COLO829 (cell line): ENCODE measurements at regions not wholly inside any gene's neighbourhood (a gene's known extent, or its start where the extent isn't known, plus 50 kb on each side); places are given as distances from the start of the nearest gene placed in this dataset.
"Not testable (repeated sequence)": the region's sequence is repeated elsewhere in the genome, so short reads cannot be mapped to it uniquely, and the experiment has no call there.

Source experiments
- DNase-seq: peaks from one replicate; pipeline ENCODE4 v3.0.0; 2012; ENCODE audit warnings: low spot score

GRCh38 chr10:43930777-43931176 lies 282.1 kb upstream of the ZNF32 start:
- no peak for DNase-seq

GRCh38 chr10:43930243-43930642 lies 281.6 kb upstream of the ZNF32 start:
- DNase-seq, result no peak

- no peak for DNase-seq
Observed at GRCh38 chr10:43929122-43929521, 280.4 kb upstream of the ZNF32 start.

- DNase-seq, result no peak
Observed at GRCh38 chr10:43928425-43928968, 279.8 kb upstream of the ZNF32 start.

GRCh38 chr10:43926875-43927406 lies 278.3 kb upstream of the ZNF32 start:
- no peak for DNase-seq

- DNase-seq, result no peak
Observed at GRCh38 chr10:43926371-43926770, 277.7 kb upstream of the ZNF32 start.

- no peak for DNase-seq
Observed at GRCh38 chr10:43925793-43926192, 277.1 kb upstream of the ZNF32 start.

- DNase-seq, result no peak
Observed at GRCh38 chr10:43923328-43923727, 274.6 kb upstream of the ZNF32 start.

- no peak for DNase-seq
Observed at GRCh38 chr10:43922335-43923280, 273.9 kb upstream of the ZNF32 start.

GRCh38 chr10:43921881-43922280 lies 273.2 kb upstream of the ZNF32 start:
- DNase-seq, result no peak

GRCh38 chr10:43921478-43921877 lies 272.8 kb upstream of the ZNF32 start:
- DNase-seq, result no peak

- DNase-seq, result not testable (repeated sequence)
Observed at GRCh38 chr10:43920236-43920758, 271.6 kb upstream of the ZNF32 start.

- no peak for DNase-seq
Observed at GRCh38 chr10:43913676-43914235, 265.1 kb upstream of the ZNF32 start.

GRCh38 chr10:43912469-43912868 lies 263.8 kb upstream of the ZNF32 start:
- DNase-seq, result no peak

GRCh38 chr10:43906490-43906889 lies 257.8 kb upstream of the ZNF32 start:
- no peak for DNase-seq

- no peak for DNase-seq
Observed at GRCh38 chr10:43905512-43906236, 257.0 kb upstream of the ZNF32 start.

GRCh38 chr10:43904844-43905243 lies 256.2 kb upstream of the ZNF32 start:
- DNase-seq, result no peak

- DNase-seq, result no peak
Observed at GRCh38 chr10:43904301-43904700, 255.6 kb upstream of the ZNF32 start.

GRCh38 chr10:43903451-43903850 lies 254.8 kb upstream of the ZNF32 start:
- no peak for DNase-seq

GRCh38 chr10:43902842-43903241 lies 254.2 kb upstream of the ZNF32 start:
- no peak for DNase-seq

GRCh38 chr10:43901744-43902504 lies 253.2 kb upstream of the ZNF32 start:
- no peak for DNase-seq
